ENCODE measurements at regions not wholly inside any gene's neighbourhood (a gene's known extent, or its start where the extent isn't known, plus 50 kb on each side); places are given as distances from the start of the nearest gene placed in this dataset.

DNA sequence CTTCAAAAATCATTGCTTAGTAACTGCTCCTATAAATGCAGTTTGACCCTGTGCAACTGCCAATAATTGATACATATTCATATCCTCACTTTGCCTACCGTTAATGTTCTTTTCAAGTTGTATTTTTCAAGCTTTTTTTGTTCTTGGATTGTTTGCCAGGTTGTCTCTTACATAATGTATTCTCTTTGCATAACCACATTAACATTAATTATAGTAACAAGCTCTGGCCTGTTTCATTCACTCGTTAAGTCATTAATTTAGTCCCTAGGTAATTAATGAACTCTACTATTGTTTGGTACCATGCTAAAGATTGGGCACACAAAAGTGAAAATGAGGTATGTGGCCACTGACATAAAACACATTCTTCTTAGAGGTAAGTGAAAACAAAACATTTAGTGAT, 1338.8 kb downstream of the NSUN3 start:
- no peak for DNase-seq

DNA sequence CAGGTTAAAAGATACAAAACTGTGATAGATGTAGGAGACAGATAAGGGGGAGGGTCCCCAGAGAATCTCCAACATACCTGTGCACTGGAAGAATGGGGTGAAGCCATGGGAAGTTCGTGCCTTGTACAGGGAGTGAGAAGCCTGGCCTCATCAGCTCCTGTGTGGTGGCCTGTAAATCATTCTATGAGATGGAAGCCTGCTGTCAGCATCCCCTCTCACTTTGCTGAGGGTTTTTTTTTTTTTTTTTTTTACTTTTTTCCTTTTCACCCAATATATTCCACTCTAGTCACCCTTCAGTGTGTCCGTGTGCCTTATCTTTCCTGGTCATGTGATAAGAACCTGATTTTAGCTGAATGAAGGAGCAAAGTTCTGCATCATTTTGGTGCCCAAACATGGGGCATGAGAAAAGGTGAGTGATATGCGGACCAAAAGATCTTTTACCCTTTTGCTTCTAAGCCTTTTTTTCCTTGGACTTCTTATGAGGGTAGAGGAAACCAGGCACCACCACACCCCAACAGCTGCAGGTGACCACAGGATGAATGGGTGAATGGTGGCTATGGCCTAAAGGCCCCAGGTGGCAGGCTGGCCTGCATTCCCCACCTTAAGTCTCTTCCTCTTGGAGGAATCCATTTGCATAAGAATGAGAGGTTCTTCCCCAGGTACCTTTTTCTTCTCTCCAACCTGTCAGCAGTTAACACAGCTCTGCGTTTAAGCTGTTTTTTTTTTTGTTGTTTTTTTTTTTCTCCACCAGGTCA, 1345.0 kb downstream of the NSUN3 start:
- no peak for DNase-seq

DNA sequence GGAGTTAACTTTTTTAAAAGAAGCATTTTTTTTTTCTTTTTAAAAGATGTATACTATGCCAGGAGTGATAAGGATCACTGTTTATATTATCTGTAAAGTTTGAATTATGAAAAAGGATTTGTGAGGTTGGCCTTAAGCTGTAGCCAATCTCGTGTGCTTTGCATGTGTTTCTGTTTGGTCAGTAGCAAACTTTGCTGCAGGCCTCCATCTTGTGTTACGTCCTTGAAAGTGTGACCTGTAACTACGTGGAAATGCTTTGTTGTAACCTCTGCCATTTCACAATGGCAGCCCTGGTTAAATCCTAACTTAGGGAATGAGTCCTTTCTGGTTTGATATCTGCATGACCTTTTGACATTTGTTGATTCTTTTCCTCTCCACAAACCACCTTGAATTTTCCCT, 1345.6 kb downstream of the NSUN3 start:
- DNase-seq: no peak

DNA sequence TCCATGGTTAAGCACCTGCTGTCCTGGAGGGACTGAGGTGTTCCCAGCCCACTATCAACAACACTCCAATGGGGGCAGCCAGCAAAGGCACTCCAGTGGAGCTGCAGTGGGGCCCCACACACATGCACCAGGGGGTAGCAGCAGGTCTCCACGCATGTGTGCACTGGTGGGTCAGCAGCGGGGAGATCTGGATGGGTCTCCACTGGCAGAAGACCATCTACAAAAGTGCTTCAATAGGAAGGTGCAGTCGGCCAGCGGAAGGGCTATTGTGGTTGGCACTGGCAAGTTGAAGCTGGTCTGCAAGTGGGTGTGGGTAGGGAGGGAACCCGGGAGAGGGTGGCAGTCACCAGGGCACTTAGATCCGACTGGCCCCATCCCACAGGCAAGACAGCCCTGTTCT, 1355.4 kb downstream of the NSUN3 start:
- no peak for DNase-seq

DNA sequence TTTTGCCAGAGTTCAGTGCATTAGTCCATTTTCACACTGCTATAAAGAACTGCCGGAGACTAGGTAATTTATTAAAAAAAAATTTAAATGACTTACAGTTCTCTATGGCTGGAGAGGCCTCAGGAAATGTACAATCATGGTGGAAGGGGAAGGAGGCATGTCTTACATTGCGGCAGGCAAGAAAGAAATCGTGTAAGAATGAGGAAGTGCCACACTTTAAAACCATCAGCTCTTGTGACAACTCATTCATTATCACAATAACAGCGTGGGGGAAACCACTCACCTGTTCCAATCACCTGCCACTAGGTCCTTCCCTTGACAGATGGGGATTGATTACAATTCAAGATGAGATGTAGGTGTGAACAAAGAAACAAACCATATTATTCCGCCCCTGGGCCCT, 1361.4 kb downstream of the NSUN3 start:
- DNase-seq: no peak

DNA sequence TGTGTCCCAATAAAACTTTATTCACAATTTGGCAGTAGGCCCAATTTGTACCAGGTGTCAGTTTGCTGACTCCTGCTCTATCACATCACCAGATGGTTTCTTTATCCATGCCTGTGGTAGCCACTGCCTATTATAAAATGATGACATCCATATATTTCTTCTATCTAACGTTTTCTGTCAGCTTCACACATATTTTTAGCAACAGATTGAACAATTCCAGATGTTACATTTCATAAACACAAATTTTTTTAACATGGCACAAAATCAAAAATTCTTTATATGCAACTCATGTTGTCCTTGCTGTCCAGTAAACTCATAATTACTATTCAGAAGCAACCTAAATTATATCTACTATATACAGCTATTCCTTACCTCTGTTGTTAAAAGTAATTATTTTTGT, 1371.6 kb downstream of the NSUN3 start:
- no peak for DNase-seq

DNA sequence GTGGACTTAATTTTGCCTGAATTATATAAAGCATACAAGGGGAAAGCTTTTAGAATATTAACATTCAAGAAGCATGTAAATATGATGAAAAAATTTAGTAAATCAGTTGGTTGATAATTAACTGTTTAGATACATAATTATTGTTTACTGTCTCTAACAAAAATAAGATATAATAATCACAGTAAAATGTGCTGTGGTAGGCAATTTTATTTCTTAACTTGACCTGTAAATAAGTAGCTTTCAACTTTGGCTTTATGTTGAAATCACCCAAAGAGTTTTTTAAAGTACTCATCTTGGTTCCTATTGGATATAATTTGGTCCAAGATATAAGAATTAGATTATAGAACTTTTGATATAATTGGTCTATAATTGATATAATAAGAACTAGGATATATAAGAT, 1374.5 kb downstream of the NSUN3 start:
- DNase-seq: no peak

DNA sequence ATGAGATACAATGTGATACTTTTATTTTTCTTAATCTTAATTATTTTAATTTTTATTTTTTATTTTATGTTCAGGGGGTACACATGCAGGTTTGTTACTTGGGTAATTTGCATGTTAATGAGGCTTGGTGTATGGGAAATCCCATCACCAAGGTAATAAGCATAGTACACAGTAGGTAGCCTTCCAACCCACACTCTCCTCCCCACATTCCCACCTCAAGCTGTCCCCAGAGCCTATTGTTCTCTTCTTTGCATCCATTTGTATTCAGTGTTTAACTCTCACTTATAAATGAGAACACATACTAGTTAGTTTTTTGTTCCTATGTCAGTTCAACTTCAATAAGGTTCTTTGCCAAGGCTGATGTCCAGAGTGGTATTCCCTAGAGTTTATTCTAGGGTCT, 1375.4 kb downstream of the NSUN3 start:
- no peak for DNase-seq

DNA sequence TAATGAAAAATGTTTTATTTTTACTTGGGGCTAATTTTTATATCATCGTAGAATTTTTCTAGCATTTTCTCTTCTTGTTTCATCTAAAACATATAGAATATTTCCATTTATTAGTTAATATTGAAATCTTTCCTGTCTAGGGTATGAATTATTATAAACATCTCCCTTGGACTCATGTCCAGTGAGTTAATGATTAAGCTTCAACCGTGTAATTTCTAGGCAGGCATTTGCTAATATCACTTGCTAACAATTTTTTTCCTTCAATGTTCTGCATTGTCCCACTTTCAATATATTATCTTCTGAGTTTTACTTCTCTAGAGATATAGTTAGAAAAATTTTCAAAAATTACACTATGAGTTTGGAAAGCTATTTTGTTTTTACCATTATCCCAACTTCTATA, 1371.6 kb upstream of the EPHA6 start:
- DNase-seq: no peak

DNA sequence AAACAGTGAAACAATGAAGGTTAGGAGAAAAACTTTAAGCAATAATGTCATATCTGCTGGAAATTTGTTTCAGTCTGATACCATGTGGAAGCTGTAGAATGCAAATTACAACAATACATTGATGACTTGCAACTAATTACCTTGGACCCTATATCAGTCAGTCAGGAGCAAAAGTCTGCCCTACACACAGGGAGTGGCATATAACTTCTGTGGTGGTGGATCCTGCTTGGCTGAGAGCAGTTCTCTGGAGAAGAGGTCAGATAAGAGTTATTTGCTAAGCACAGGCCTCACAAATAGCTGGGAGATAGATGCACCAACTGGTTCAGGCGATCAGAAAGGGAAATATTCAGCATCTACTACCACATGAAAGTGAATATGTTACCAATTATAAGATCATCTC, 1364.6 kb upstream of the EPHA6 start:
- DNase-seq: no peak

DNA sequence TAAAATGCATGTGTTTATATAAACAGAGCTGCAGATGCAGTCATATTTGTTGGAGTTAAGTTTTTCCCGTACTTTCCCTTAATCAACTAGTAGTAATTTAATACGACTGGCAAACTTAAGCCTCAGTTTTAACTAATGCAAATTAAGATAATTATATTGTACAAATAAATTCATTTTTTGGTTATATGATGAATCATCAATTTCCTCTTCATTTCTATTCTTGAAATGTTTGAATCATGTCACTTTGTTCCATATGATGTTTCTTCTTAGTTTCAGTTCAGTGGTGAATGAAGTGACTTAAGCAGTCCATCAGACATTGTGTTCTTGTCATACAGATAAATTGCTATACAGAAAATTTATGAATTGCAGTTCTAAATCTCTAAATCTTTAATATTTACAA, 1361.2 kb upstream of the EPHA6 start:
- DNase-seq: no peak

DNA sequence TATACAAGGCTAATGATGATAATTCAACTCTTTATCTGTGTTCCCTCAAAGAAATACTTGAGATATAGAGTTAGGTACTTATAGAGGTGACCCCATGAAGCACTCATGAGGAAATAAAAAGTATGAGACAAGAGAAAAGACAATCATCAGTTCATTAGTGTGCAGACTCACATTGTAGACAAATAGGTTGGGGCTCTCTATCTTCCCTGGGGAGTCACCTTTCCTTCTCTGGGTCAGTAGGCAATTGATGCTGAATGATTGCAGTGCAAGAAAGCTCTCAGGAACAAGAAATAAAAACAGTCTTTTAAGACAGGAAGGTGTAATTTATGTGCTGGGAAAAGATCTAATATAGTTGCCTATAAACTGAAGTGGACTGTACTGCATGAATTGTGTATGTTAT, 1357.6 kb upstream of the EPHA6 start:
- DNase-seq: no peak

DNA sequence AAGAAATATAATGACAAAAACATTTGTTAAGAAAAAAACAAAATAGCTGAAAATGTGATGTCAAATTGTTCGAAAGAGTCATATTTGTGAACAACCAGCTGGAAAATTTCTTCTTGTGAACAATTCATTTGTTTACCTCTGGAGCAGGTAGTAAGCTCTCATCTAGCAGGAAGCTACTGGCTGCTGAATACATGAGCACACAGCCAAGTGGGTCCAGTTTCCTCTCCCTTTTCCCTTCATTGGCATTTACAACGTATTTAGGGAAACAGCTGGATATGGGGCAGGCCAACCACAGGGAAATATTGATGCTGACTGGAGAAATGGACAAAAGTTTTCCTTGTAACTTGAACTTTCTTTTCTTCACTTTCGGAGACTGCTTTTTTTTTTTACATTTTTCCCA, 1354.7 kb upstream of the EPHA6 start:
- DNase-seq: no peak

DNA sequence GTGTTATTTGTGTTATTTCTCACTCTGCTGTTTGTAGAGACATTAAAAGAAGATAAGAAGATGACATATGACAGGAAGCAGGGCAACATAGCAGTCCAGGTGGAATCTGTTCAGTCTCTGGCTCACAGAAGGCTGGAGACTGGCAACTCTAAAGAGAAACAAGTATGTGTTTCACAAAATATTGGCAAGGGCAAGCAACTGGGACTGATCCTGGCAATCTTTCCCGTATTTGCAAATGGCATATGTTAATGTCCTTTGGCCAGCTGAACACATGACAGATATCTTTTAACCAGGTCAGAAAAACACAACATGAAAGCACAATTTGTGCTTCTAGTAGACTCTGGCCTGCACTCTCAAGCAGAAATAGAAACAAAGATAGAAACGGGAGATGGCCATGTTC, 1354.1 kb upstream of the EPHA6 start:
- DNase-seq: no peak

DNA sequence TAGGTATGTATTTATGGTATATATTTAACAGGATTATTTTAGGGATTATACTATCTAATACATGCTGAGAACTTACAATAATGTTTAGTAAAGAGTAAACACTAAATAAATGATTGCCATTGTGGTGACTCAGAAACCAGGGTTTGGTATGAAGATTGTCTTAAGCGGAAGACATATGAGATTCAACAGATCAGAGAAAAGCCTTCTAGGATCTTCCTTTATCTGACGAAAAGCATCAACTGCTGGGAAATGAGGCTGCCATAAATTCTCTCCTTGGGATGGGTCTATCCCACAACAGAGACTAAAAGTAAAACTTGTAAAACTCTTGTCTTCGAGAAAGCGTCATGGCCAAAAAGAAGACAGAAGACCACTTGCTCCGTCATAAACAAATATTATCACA, 1352.2 kb upstream of the EPHA6 start:
- DNase-seq: no peak

DNA sequence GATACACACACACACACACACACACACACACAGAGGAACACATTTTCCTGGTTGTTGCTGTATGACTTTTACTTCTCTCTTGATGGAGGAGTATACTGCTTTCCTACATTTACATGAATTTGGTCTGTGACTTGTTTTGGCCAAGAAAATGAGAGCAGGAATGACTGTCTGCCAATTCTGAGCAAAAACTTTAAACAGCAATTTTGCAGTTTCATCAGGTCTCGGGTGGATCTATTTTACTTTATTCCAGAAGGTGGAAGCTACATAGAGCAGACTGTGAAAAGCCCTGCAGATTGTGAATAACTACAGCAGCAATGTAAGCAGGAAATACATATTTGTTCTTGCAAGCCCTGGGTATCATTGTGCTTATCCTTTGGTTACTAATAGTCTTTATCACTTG, 1350.0 kb upstream of the EPHA6 start:
- no peak for DNase-seq

DNA sequence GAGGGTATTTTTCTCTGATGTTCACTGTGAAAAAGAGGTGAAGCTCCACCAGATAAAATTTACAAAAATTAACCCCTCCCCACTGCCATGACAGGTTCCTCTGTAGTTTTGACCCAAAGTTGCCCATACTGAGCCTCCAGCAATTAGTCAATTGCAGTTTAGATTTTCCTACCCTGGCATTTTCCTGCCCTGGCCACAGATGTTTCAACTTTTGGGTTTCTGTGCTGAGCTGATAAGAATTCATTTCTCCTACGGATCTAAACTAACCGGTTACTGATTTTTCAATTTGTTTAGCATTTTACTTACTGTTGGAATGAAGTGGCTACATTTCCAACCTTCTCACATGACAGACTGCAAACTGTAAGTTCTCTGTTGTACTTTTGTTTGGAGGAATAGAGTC, 1346.1 kb upstream of the EPHA6 start:
- no peak for DNase-seq

DNA sequence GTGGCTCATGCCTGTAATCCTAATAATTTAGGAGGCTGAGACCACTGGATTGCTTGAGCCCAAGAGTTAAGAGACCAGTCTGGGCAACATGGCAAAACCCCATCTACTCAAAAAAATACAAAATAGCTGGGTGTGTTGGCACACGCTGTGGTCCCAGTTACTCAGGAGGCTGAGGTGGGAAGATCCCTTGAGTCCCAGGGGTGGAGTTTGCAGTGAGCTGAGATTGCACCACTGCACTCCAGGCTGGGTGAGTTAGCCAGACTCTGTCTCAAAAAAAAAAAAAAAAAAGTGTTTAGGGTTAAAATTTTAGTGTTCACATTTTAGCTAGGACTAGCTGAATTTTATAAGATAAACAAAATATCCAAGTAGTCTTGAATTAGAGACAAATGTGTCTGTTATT, 1340.1 kb upstream of the EPHA6 start:
- no peak for DNase-seq

DNA sequence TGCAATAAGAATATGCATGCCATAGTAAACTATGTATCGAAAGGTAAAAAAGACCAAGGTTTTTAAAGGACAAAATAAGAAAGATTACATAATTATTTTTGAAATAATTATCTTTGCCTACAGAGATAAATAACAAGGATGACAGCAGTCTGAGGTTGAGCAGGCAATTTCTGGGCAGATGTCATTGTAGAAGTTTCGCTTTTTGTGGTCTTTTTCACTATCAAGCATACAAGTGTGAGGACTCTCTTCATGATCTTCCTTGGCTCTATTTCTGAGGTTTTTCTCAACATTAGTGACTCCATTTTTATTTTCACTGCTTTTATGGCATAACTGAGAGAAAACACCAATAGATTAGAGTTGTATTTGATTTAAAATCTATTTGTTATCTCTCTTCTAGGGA, 1337.9 kb upstream of the EPHA6 start:
- DNase-seq: no peak

DNA sequence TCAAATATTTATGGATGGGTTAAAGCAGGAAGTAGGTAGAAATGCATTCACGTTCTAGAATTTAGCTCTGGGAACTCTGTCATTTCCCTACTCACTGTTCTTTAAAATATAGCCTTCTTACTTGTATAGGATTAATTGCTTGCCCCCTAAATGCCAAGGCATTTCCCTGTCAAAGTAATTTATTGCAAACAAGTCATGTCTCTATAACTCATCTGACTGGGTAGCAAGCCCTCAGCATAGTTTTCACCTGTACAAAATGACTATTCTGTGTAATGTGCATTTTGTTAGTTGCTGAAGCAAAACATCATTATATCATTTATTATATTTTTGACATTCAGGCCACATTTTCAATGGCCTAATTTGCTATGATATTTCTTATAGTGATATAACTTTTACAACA, 1308.2 kb upstream of the EPHA6 start:
- no peak for DNase-seq

DNA sequence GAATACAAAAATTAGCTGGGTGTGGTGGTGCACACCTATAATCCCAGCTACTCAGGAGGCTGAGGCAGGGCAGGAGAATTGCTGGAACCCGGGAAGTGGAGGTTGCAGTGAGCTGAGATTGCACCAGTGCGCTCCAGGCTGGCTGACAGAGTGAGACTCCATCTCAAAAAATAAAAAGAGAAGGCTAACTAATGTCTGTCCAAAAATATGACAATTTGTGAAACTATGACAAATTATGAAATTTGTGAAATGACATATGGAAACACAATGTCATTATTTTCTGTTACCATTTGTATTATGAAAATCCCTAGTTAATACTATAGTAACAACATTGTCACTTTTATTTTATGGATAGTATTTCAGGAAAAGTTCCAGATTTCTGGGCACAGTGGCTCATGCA, 1306.3 kb upstream of the EPHA6 start:
- DNase-seq: no peak

DNA sequence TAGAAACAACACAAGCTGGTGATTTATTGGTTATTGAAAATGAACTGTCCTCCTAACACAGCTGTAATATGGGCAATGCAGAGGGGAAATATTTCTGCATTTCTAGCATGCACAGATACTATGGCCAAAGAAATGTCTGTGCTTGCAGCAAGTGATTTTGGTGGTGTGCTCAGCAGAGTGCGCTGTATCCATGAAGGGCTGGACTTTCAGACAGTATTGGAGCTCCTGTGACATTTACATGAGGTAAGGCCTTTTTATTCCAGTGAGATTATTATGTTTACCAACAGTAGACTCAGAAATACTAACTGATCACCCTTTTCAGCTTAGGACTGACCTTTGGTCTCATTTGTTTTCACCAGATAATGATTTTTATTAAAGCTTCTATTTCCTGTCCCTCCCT, 1302.6 kb upstream of the EPHA6 start:
- no peak for DNase-seq

DNA sequence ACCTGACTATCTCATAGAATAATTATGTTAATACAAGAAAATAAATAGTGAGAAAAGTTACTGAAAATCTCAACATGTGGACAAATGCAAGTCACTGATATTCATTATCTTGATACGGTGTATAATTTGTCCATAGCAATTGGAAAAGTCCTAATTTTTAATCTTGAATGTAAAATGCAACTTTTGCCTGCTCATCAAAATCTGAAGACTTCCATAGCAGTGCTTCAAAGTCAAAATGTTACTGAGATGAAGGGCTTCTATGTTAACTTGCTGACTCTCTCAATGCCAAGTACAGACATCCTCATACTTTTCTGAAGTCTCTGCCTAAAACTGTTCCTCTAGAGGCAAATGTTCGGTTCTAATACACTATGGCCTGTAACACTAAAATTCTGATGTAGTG, 1300.1 kb upstream of the EPHA6 start:
- DNase-seq: no peak

DNA sequence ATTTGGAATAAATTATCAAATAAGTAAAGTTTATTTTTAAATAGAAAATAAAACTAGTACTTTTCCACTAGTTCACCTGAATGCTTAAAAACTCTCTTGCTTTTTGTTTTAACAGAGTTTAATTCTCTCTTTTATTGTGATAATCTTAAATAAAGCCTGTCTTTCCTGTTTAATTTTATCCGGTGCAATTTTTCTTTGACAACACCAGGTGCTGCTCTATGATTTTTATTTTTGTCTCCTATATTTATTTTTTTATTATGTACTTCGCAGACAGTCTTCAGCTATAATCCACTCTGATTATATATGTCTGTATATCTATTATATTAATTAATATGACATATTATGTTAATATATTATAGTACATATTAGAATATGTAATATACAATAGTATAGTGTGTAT, 1293.0 kb upstream of the EPHA6 start:
- DNase-seq: no peak

DNA sequence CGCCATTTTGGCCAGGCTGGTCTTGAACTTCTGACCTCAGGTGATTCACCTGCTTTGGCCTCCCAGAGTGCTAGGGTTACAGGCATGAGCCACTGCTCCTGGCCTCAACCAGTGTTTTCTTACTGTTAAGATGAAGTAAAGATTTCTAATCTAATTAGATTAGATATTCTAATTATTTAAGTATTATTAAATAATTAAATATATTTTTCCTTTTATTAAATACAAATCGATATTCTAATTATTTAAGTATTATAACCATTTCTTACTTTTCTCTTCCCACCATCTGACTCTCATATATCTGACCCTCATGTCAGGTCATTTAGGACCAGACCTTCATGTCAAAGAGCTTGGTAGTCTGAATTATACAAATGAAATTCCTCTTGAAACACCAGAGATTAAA, 1291.9 kb upstream of the EPHA6 start:
- DNase-seq: no peak

All from NCI-H1694 treated with DMSO at 0.1 percent for 48 hours (cell line).